ENCODE measurements at regions not wholly inside any gene's neighbourhood (a gene's known extent, or its start where the extent isn't known, plus 50 kb on each side); places are given as distances from the start of the nearest gene placed in this dataset.

DNA sequence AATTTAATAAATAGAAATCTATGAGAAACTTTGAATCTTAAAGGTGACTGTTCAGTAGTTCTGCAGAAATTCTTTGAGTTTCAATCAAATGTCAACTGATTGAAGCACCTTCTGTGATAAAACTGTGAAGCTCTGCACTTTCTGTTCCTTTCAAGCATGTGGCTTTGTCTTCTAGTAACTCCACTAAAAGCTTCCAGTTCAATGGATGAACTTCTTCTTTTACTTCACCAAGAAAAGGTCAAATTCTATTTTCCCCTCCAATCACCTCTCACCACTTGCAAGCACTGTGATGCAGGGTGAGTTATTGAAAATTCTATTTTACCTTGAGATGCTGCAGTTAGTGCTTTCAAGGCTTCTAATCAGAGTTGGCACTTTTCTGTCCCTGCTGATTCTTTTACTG is 515.3 kb upstream of the B3GALT2 start:
- Histone ChIP-seq H3K4me3 (replicated peaks; ENCODE audit: insufficient read depth, low read length) (no peak overlapping the region), H3K27me3 (ENCODE audit: insufficient read depth, poor library complexity, severe bottlenecking) (no peaks in the 10 kb centered on the region), H3K27ac (replicated peaks) (no peak overlapping the region)
- DNase-seq (ENCODE audit: low read depth in 1 of 2, low spot score in 1 of 2), result no peak
- TF ChIP-seq POLR2AphosphoS5 (IDR thresholded peaks at IDR 0.05; ENCODE audit: low read depth), result no peak
- no peak for TF ChIP-seq REST (IDR thresholded peaks at IDR 0.05; ENCODE audit: insufficient replicate concordance, low read depth)
- TF ChIP-seq GABPA (IDR thresholded peaks at IDR 0.05; ENCODE audit: low read depth), result no peak
- TF ChIP-seq SPI1 (IDR thresholded peaks at IDR 0.05; ENCODE audit: borderline replicate concordance, low read depth), result no peak
- no peak for TF ChIP-seq CTCF (IDR thresholded peaks at IDR 0.05; ENCODE audit: insufficient read depth, low read length)

- no peaks in the 10 kb centered on the region for H3K27me3 ChIP-seq (ENCODE audit: insufficient read depth, poor library complexity, severe bottlenecking)
- no peak overlapping the region for H3K27ac ChIP-seq (replicated peaks)
- DNase-seq (ENCODE audit: low read depth in 1 of 2, low spot score in 1 of 2), result no peak
- TF ChIP-seq CTCF (IDR thresholded peaks at IDR 0.05; ENCODE audit: insufficient read depth, low read length) (no peak), GABPA (IDR thresholded peaks at IDR 0.05; ENCODE audit: low read depth) (no peak), REST (IDR thresholded peaks at IDR 0.05; ENCODE audit: insufficient replicate concordance, low read depth) (no peak), POLR2AphosphoS5 (IDR thresholded peaks at IDR 0.05; ENCODE audit: low read depth) (no peak), SPI1 (IDR thresholded peaks at IDR 0.05; ENCODE audit: borderline replicate concordance, low read depth) (no peak)
- no peak overlapping the region for H3K4me3 ChIP-seq (replicated peaks; ENCODE audit: insufficient read depth, low read length)
Measured at GRCh38 chr1:193700710-193701355, 514.4 kb upstream of the B3GALT2 start.

DNA sequence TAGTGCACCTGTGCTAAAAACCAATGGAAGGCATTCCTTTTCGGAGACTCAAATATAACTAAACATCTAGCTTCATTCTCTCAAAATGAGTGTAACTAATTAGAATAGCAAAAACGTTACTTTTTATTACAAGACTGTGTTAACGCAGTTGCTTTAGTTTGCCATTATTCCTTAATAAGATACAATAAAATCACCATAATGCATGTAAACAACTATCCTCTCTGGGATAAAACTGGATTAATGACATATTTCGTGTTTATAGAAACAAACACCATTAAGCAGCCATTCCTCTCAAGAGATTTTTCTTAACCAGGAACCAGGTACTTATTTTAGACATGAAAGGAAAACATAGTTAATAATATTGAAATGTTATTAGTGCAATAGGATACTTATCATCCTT is 512.8 kb upstream of the B3GALT2 start:
- H3K4me3 ChIP-seq (replicated peaks; ENCODE audit: insufficient read depth, low read length), result no peak overlapping the region
- TF ChIP-seq REST (IDR thresholded peaks at IDR 0.05; ENCODE audit: insufficient replicate concordance, low read depth), result no peak
- TF ChIP-seq CTCF (IDR thresholded peaks at IDR 0.05; ENCODE audit: insufficient read depth, low read length), result no peak
- no peak for TF ChIP-seq SPI1 (IDR thresholded peaks at IDR 0.05; ENCODE audit: borderline replicate concordance, low read depth)
- TF ChIP-seq GABPA (IDR thresholded peaks at IDR 0.05; ENCODE audit: low read depth), result no peak
- no peak for TF ChIP-seq POLR2AphosphoS5 (IDR thresholded peaks at IDR 0.05; ENCODE audit: low read depth)
- H3K27ac ChIP-seq (replicated peaks), result no peak overlapping the region
- no peak for DNase-seq (ENCODE audit: low read depth in 1 of 2, low spot score in 1 of 2)
- H3K27me3 ChIP-seq (ENCODE audit: insufficient read depth, poor library complexity, severe bottlenecking), result no peaks in the 10 kb centered on the region

Measured in HL-60 (cell line).